Tibial nerve (tissue), 4 donors: ENCODE measurements at regions not wholly inside any gene's neighbourhood (a gene's known extent, or its start where the extent isn't known, plus 50 kb on each side); places are given as distances from the start of the nearest gene placed in this dataset.

Source experiments
- EP300 ChIP-seq, 2 donors: sonication (generic); formaldehyde crosslinking; IDR thresholded peaks; one replicate each; pipeline ENCODE4 v1.6.1; 2017; ENCODE audit warnings: antibody characterized with exemption in 2 of 2, mild to moderate bottlenecking in 1 of 2
- POLR2A ChIP-seq, 2 donors: fragments of 450-650 bp; IDR thresholded peaks; one replicate each; pipeline ENCODE4 v1.6.1; 2017; ENCODE audit warnings: antibody characterized with exemption in 2 of 2, mild to moderate bottlenecking in 2 of 2, moderate library complexity in 2 of 2
- TF ChIP-seq, protein P1 (sequence below), 5 experiments: fragments of 200-600 bp in 3 of 5; fragments of 450-650 bp in 2 of 5; sonication (generic) in 3 of 5; IDR thresholded peaks; one replicate each; pipeline ENCODE4 v1.5.1; 2016 to 2019; ENCODE audit warnings: antibody characterized with exemption in 5 of 5, mild to moderate bottlenecking in 3 of 5, moderate library complexity in 2 of 5

DNA sequence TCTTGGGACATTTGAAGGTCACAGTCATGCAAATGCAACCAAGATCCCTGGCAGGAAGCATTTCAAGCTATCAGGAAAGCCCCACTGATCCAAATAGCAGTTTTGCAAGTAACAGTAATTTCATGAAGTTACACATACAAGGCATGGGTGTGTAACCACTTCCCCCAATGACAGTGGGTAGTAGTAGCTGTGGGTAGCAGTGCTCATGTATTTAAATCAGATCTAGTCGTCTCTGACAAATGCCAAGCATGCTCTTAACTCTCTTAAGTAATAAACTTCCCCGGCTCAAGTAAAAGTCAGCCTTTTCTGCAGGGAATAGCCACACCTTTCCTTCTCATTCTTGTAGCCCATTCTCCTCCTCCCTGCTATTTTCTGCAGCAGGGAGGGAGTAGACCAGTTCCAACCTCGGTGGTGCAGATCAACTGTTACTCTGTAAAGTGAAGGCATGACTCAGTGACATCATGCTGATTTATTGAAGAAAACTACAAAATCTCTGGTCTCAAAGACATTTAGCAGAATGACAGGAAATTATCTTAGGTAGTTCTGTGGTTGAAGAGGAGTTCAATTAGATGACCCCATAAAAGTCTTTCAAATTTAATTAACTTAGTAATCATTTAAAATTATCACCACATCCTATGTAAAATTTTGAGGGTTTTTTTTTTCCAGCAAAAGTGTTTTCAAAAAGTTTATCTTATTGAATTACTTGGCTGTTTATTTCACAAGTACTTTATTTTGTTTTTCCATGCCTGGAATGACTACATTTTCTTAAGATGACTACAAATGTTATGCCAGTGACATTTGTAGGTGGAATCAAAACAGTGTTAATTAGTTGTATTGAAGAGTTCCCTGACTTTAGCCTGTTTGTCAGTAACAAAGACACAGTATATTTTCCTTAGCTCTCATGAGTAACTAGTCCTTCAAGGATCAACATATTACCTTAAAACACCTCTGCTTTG is 568.3 kb downstream of the INHBA start:
- TF ChIP-seq, protein P1, sequence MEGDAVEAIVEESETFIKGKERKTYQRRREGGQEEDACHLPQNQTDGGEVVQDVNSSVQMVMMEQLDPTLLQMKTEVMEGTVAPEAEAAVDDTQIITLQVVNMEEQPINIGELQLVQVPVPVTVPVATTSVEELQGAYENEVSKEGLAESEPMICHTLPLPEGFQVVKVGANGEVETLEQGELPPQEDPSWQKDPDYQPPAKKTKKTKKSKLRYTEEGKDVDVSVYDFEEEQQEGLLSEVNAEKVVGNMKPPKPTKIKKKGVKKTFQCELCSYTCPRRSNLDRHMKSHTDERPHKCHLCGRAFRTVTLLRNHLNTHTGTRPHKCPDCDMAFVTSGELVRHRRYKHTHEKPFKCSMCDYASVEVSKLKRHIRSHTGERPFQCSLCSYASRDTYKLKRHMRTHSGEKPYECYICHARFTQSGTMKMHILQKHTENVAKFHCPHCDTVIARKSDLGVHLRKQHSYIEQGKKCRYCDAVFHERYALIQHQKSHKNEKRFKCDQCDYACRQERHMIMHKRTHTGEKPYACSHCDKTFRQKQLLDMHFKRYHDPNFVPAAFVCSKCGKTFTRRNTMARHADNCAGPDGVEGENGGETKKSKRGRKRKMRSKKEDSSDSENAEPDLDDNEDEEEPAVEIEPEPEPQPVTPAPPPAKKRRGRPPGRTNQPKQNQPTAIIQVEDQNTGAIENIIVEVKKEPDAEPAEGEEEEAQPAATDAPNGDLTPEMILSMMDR (IDR thresholded peaks at IDR 0.05), result no peak
- TF ChIP-seq POLR2A (IDR thresholded peaks at IDR 0.05), result no peak
- no peak for TF ChIP-seq EP300 (IDR thresholded peaks at IDR 0.05)
